Activated CD8-positive, alpha-beta T cell treated with anti-CD3 and anti-CD28 coated beads for 36 hours (primary cell): ENCODE measurements at regions not wholly inside any gene's neighbourhood (a gene's known extent, or its start where the extent isn't known, plus 50 kb on each side); places are given as distances from the start of the nearest gene placed in this dataset.

Experiments
- ATAC-seq: fragments of 200-7000 bp; cut with Tn5 transposase; one replicate; pipeline ENCODE4 v1.10.0; 2021; ENCODE audit warnings: mild to moderate bottlenecking, moderate library complexity
- CTCF ChIA-PET: fragments of 350-600 bp; sonication (Branson Sonifier 250); formaldehyde crosslinking; loops from one replicate; lab custom pipeline; 2021; ENCODE audit warnings: antibody characterized with exemption; lab: Charles Lee
- POLR2A ChIA-PET: fragments of 350-600 bp; sonication (Branson Sonifier 250); formaldehyde crosslinking; loops from one replicate; lab custom pipeline; 2021; ENCODE audit warnings: antibody characterized with exemption; lab: Charles Lee
- DNase-seq: peaks from one replicate; pipeline ENCODE4 v3.0.0-alpha.2; 2020
- H3K27ac Mint-ChIP-seq: one replicate; pipeline ENCODE4 v1.8.0; 2021; ENCODE audit warnings: mild to moderate bottlenecking, mixed read lengths
- H3K27me3 Mint-ChIP-seq: one replicate; pipeline ENCODE4 v1.8.0; 2021; ENCODE audit warnings: mixed read lengths
- H3K36me3 Mint-ChIP-seq: one replicate; pipeline ENCODE4 v1.8.0; 2021; ENCODE audit warnings: low read depth, mixed read lengths
- H3K4me1 Mint-ChIP-seq: one replicate; pipeline ENCODE4 v1.8.0; 2021; ENCODE audit warnings: low read depth, mixed read lengths
- H3K4me3 Mint-ChIP-seq: one replicate; pipeline ENCODE4 v1.8.0; 2021; ENCODE audit warnings: mild to moderate bottlenecking, moderate library complexity, mixed read lengths
- H3K9me3 Mint-ChIP-seq: one replicate; pipeline ENCODE4 v1.8.0; 2021; ENCODE audit warnings: mixed read lengths
- intact Hi-C: fragments of 100-400 bp; cut with micrococcal nuclease; formaldehyde crosslinking; loops from one replicate; pipeline ENCODE4 v1.10.0; 2022
- TF ChIP-seq, protein P1 (sequence below): fragments of 200-600 bp; IDR thresholded peaks from one replicate; pipeline ENCODE4 v1.8.0; 2022; ENCODE audit warnings: antibody characterized with exemption, mild to moderate bottlenecking

DNA sequence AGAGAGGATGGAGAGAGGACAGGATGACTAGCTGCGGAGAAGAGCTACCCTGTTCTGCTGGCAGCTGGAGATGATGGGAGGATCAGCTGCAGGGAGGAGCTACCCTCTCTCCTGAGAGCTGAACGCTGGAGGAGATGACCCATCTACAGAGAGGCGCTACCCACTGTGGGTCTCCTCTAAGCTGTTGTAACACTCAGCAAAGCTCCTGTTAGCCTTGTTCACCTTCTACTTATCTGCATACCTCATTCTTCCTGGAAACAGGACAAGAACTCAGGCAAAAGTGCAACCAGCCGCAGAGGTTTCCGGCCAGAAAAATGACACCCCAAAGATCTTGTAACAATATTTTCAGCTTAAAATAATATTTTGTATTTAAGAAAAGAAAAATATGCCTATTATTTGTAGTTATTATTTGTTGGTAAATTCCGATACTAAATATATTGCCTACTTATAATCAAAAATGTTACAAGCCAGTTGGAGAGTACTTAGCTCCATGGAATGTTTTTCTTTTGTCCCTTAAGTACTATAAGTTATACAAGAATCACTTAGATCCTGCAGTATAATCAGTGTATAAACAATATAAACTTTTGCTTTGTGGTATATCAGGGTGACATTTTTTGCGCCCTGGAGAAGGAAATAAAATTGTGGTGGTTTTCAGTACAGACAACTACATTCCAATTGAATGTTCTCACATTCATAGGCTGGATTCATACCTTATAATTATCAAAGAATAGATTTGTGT, 1188.0 kb upstream of the CADM2 start:
- ATAC-seq: no peak
- intact Hi-C loops: no loop called here
- no peaks in the 10 kb centered on the region for H3K27me3 Mint-ChIP-seq
- no peak for DNase-seq
- H3K4me3 Mint-ChIP-seq: no peak overlapping the region
- no peak overlapping the region for H3K27ac Mint-ChIP-seq
- ChIA-PET CTCF (no interaction called here), POLR2A (no interaction called here)
- no peaks in the 10 kb centered on the region for H3K4me1 Mint-ChIP-seq
- no peaks in the 10 kb centered on the region for H3K36me3 Mint-ChIP-seq
- H3K9me3 Mint-ChIP-seq: peaks cover 3% of the 10 kb centered on the region
- TF ChIP-seq, protein P1, sequence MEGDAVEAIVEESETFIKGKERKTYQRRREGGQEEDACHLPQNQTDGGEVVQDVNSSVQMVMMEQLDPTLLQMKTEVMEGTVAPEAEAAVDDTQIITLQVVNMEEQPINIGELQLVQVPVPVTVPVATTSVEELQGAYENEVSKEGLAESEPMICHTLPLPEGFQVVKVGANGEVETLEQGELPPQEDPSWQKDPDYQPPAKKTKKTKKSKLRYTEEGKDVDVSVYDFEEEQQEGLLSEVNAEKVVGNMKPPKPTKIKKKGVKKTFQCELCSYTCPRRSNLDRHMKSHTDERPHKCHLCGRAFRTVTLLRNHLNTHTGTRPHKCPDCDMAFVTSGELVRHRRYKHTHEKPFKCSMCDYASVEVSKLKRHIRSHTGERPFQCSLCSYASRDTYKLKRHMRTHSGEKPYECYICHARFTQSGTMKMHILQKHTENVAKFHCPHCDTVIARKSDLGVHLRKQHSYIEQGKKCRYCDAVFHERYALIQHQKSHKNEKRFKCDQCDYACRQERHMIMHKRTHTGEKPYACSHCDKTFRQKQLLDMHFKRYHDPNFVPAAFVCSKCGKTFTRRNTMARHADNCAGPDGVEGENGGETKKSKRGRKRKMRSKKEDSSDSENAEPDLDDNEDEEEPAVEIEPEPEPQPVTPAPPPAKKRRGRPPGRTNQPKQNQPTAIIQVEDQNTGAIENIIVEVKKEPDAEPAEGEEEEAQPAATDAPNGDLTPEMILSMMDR: no peak

DNA sequence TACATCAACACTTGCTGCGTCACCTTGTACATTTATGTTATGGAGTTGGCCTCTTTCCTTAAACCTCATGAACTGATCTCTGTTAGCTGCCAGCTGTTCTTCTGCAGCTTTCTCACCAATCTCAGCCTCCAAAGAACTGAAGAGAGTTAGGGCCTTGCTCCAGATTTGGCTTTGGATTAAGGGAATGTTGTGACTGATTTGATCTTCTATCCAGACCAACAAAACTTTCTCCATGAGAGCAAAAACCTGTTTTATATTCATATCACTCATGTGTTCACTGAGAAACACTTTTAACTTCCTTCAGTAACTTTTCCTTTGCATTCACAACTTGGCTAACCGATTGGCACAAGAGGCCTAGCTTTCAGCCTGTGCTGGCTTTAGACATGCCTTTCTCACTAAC, 1156.0 kb upstream of the CADM2 start:
- peaks cover 2% of the 10 kb centered on the region for H3K9me3 Mint-ChIP-seq
- no peaks in the 10 kb centered on the region for H3K27me3 Mint-ChIP-seq
- TF ChIP-seq, protein P1: no peak
- no peaks in the 10 kb centered on the region for H3K4me1 Mint-ChIP-seq
- no peaks in the 10 kb centered on the region for H3K36me3 Mint-ChIP-seq
- DNase-seq (no peak), ATAC-seq (no peak)
- no peak overlapping the region for H3K27ac Mint-ChIP-seq
- no peak overlapping the region for H3K4me3 Mint-ChIP-seq
- intact Hi-C loops: no loop called here
- CTCF ChIA-PET: no interaction called here
- POLR2A ChIA-PET: no interaction called here

GRCh38 chr3:83807511-83807910, 1151.3 kb upstream of the CADM2 start:
- Mint-ChIP-seq H3K4me1 (no peaks in the 10 kb centered on the region), H3K27me3 (no peaks in the 10 kb centered on the region), H3K4me3 (no peak overlapping the region), H3K36me3 (no peaks in the 10 kb centered on the region), H3K27ac (no peak overlapping the region), H3K9me3 (peaks cover 12% of the 10 kb centered on the region)
- intact Hi-C loops: no loop called here
- no peak for DNase-seq
- ATAC-seq: no peak
- TF ChIP-seq, protein P1: no peak
- ChIA-PET CTCF (no interaction called here), POLR2A (no interaction called here)

- DNase-seq: no peak
- Mint-ChIP-seq H3K27me3 (no peaks in the 10 kb centered on the region), H3K27ac (no peak overlapping the region), H3K4me1 (no peaks in the 10 kb centered on the region), H3K36me3 (no peaks in the 10 kb centered on the region), H3K4me3 (no peak overlapping the region), H3K9me3 (peaks cover 17% of the 10 kb centered on the region)
- intact Hi-C loops: no loop called here
- CTCF ChIA-PET: no interaction called here
- TF ChIP-seq, protein P1: no peak
- POLR2A ChIA-PET: no interaction called here
- no peak for ATAC-seq
Observed at GRCh38 chr3:83813176-83813575, 1145.6 kb upstream of the CADM2 start.

DNA sequence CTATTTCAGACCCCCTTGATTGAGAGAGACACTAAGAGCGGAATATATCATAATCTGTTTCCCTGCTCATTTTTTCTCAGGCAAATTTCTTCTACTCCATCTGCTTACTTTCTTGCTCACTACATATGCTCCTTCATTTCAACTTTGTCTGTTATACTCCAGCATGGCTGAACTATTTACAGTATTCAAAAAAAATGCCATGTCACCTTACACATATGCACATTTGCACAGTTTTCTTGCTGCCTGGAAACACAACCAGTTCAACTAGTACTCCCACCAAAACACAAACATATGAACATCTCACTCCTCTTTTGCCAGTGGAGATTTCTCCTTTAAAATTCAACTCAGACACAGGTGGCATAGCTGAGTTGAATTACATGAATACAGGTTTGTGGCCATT, 1142.1 kb upstream of the CADM2 start:
- TF ChIP-seq, protein P1: no peak
- DNase-seq (no peak), ATAC-seq (no peak)
- Mint-ChIP-seq H3K4me1 (no peaks in the 10 kb centered on the region), H3K36me3 (no peaks in the 10 kb centered on the region), H3K27ac (no peak overlapping the region), H3K4me3 (no peak overlapping the region), H3K9me3 (peaks cover 10% of the 10 kb centered on the region), H3K27me3 (no peaks in the 10 kb centered on the region)
- POLR2A ChIA-PET: no interaction called here
- intact Hi-C loops: no loop called here
- CTCF ChIA-PET: no interaction called here
